ENCODE measurements at regions not wholly inside any gene's neighbourhood (a gene's known extent, or its start where the extent isn't known, plus 50 kb on each side); places are given as distances from the start of the nearest gene placed in this dataset.

DNA sequence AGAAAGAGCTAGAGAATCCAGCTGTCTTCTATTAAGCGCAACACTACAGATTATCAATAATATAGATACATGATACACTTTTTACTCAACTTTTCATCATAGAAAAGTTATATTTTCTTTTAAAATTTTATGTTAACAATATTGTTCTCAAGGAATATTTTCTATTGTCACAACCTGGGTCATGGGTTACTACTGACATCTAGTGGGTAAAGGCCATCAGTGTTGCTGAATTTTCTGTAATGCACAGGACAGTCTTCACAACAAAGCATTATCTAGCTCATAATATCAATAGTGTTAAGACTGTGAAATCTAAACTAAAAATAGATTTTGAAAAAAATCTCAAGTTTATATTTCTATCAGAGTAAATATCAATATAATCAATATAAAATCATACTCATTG, 209.8 kb downstream of the ZNF33B start:
- H3K79me2 ChIP-seq (ENCODE audit: insufficient read depth, low read length): no peaks in the 10 kb centered on the region
- no peak for TF ChIP-seq EZH2 (IDR thresholded peaks at IDR 0.05; ENCODE audit: borderline replicate concordance, low read depth, low read length, severe bottlenecking)
- TF ChIP-seq, protein P1, sequence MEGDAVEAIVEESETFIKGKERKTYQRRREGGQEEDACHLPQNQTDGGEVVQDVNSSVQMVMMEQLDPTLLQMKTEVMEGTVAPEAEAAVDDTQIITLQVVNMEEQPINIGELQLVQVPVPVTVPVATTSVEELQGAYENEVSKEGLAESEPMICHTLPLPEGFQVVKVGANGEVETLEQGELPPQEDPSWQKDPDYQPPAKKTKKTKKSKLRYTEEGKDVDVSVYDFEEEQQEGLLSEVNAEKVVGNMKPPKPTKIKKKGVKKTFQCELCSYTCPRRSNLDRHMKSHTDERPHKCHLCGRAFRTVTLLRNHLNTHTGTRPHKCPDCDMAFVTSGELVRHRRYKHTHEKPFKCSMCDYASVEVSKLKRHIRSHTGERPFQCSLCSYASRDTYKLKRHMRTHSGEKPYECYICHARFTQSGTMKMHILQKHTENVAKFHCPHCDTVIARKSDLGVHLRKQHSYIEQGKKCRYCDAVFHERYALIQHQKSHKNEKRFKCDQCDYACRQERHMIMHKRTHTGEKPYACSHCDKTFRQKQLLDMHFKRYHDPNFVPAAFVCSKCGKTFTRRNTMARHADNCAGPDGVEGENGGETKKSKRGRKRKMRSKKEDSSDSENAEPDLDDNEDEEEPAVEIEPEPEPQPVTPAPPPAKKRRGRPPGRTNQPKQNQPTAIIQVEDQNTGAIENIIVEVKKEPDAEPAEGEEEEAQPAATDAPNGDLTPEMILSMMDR (IDR thresholded peaks at IDR 0.05; ENCODE audit: borderline replicate concordance, extremely low read depth, low read length, poor library complexity, severe bottlenecking): peak; percentile 62
- H3K4me1 ChIP-seq (ENCODE audit: insufficient read depth, low read length): no peaks in the 10 kb centered on the region
- no peak overlapping the region for H3K27ac ChIP-seq (ENCODE audit: low read length)
- H3K27me3 ChIP-seq (ENCODE audit: insufficient read depth, low read length, poor library complexity): no peaks in the 10 kb centered on the region
- no peak overlapping the region for H3K4me2 ChIP-seq (ENCODE audit: insufficient read depth, low read length)
- H3K9me3 ChIP-seq (ENCODE audit: insufficient read depth, low read length, severe bottlenecking): no peaks in the 10 kb centered on the region
- no peak overlapping the region for H2AFZ ChIP-seq (ENCODE audit: low read depth, low read length)
- no peaks in the 10 kb centered on the region for H3K36me3 ChIP-seq (ENCODE audit: insufficient read depth, low read length)
- no peak overlapping the region for H3K4me3 ChIP-seq (ENCODE audit: low read depth in 1 of 2, low read length in 2 of 2)
- DNase-seq: no peak
- H4K20me1 ChIP-seq (ENCODE audit: insufficient read depth, low read length): no peaks in the 10 kb centered on the region
- ATAC-seq (ENCODE audit: insufficient read depth, low read depth): no peak
- no peak overlapping the region for H3K9ac ChIP-seq (ENCODE audit: low read depth, low read length)

DNA sequence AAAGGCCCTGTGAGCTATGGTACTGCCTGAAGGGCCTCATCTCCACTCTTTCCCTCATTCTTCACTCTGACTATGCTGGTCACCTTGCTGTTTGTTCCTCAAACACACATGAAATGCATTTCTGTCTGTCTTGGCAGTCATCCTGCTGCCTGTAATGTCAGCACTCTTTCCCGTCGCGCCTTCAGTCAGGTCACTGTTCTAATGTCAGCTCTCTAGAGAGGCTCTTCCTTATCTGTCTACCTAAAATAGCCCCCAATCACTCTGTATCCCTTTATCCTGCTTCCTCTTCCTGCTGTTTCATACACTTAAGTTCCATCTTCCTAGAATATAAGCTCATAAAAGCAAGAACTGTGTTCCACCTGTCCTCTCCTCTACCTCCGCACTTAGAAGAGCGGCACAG, 215.5 kb downstream of the ZNF33B start:
- Histone ChIP-seq H3K4me2 (ENCODE audit: insufficient read depth, low read length) (no peak overlapping the region), H3K79me2 (ENCODE audit: insufficient read depth, low read length) (no peaks in the 10 kb centered on the region), H3K27me3 (ENCODE audit: insufficient read depth, low read length, poor library complexity) (no peaks in the 10 kb centered on the region), H3K4me3 (ENCODE audit: low read depth in 1 of 2, low read length in 2 of 2) (no peak overlapping the region), H2AFZ (ENCODE audit: low read depth, low read length) (no peak overlapping the region), H3K9ac (ENCODE audit: low read depth, low read length) (no peak overlapping the region), H3K36me3 (ENCODE audit: insufficient read depth, low read length) (no peaks in the 10 kb centered on the region), H3K27ac (ENCODE audit: low read length) (no peak overlapping the region), H4K20me1 (ENCODE audit: insufficient read depth, low read length) (no peaks in the 10 kb centered on the region), H3K9me3 (ENCODE audit: insufficient read depth, low read length, severe bottlenecking) (no peaks in the 10 kb centered on the region), H3K4me1 (ENCODE audit: insufficient read depth, low read length) (no peaks in the 10 kb centered on the region)
- ATAC-seq (ENCODE audit: insufficient read depth, low read depth): no peak
- no peak for DNase-seq
- TF ChIP-seq EZH2 (IDR thresholded peaks at IDR 0.05; ENCODE audit: borderline replicate concordance, low read depth, low read length, severe bottlenecking): no peak
- TF ChIP-seq, protein P1 (IDR thresholded peaks at IDR 0.05; ENCODE audit: borderline replicate concordance, extremely low read depth, low read length, poor library complexity, severe bottlenecking): no peak

DNA sequence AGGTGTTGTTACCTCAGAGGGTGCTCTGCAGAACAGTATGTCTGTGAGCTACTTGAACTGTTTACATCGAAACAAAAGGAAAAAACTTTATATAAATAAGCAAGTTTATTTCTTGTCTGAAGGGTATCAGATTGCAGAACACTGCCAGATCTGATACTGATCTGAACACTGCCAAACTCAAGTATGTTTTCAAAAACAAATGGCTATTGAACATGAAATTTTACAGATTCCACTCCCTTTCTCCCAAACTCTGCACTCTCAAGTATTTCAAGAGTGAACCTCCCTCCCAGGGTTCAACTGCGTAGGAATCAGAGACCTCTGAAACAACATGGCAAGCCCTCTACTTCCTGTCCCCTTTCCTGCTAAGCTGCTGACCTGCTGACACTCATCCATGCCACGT, 216.6 kb downstream of the ZNF33B start:
- Histone ChIP-seq H3K36me3 (ENCODE audit: insufficient read depth, low read length) (no peaks in the 10 kb centered on the region), H3K9me3 (ENCODE audit: insufficient read depth, low read length, severe bottlenecking) (no peaks in the 10 kb centered on the region), H3K27me3 (ENCODE audit: insufficient read depth, low read length, poor library complexity) (no peaks in the 10 kb centered on the region), H3K4me3 (ENCODE audit: low read depth in 1 of 2, low read length in 2 of 2) (no peak overlapping the region), H3K4me1 (ENCODE audit: insufficient read depth, low read length) (no peaks in the 10 kb centered on the region), H3K4me2 (ENCODE audit: insufficient read depth, low read length) (no peak overlapping the region), H3K27ac (ENCODE audit: low read length) (no peak overlapping the region), H3K9ac (ENCODE audit: low read depth, low read length) (no peak overlapping the region), H4K20me1 (ENCODE audit: insufficient read depth, low read length) (no peaks in the 10 kb centered on the region), H2AFZ (ENCODE audit: low read depth, low read length) (no peak overlapping the region), H3K79me2 (ENCODE audit: insufficient read depth, low read length) (no peaks in the 10 kb centered on the region)
- DNase-seq (no peak), ATAC-seq (ENCODE audit: insufficient read depth, low read depth) (no peak)
- TF ChIP-seq, protein P1 (IDR thresholded peaks at IDR 0.05; ENCODE audit: borderline replicate concordance, extremely low read depth, low read length, poor library complexity, severe bottlenecking): no peak
- TF ChIP-seq EZH2 (IDR thresholded peaks at IDR 0.05; ENCODE audit: borderline replicate concordance, low read depth, low read length, severe bottlenecking): no peak

DNA sequence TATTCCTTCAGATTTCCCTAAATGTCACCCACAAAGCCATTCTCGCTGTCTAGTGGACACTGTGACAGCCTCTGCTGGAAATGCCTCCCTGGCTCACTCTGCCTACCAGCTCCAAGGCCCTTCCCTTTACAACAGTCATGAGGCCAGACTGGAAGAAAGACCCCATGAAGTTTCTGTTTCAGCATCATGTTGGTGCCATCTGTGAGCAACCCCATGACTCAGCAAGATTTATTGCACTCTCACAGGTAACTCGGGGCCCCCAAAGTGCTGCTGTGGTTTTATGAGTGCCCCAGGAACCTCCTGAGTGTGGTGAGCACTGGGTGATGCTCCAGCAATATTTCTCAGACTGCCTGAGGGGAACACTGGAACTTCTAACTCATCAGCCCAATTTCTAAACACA, 218.6 kb downstream of the ZNF33B start:
- no peaks in the 10 kb centered on the region for H3K27me3 ChIP-seq (ENCODE audit: insufficient read depth, low read length, poor library complexity)
- H3K79me2 ChIP-seq (ENCODE audit: insufficient read depth, low read length): no peaks in the 10 kb centered on the region
- no peak overlapping the region for H2AFZ ChIP-seq (ENCODE audit: low read depth, low read length)
- no peaks in the 10 kb centered on the region for H3K36me3 ChIP-seq (ENCODE audit: insufficient read depth, low read length)
- no peak overlapping the region for H3K9ac ChIP-seq (ENCODE audit: low read depth, low read length)
- no peak for ATAC-seq (ENCODE audit: insufficient read depth, low read depth)
- no peak overlapping the region for H3K4me2 ChIP-seq (ENCODE audit: insufficient read depth, low read length)
- DNase-seq: no peak
- H4K20me1 ChIP-seq (ENCODE audit: insufficient read depth, low read length): no peaks in the 10 kb centered on the region
- no peaks in the 10 kb centered on the region for H3K9me3 ChIP-seq (ENCODE audit: insufficient read depth, low read length, severe bottlenecking)
- H3K27ac ChIP-seq (ENCODE audit: low read length): no peak overlapping the region
- H3K4me3 ChIP-seq (ENCODE audit: low read depth in 1 of 2, low read length in 2 of 2): no peak overlapping the region
- TF ChIP-seq, protein P1 (IDR thresholded peaks at IDR 0.05; ENCODE audit: borderline replicate concordance, extremely low read depth, low read length, poor library complexity, severe bottlenecking): no peak
- TF ChIP-seq EZH2 (IDR thresholded peaks at IDR 0.05; ENCODE audit: borderline replicate concordance, low read depth, low read length, severe bottlenecking): no peak
- H3K4me1 ChIP-seq (ENCODE audit: insufficient read depth, low read length): no peaks in the 10 kb centered on the region

Data from DND-41 (cell line).